Tibial nerve (tissue), 4 donors: ENCODE measurements at regions not wholly inside any gene's neighbourhood (a gene's known extent, or its start where the extent isn't known, plus 50 kb on each side); places are given as distances from the start of the nearest gene placed in this dataset.

ENCODE experiments used
- EP300 ChIP-seq, 2 donors: sonication (generic); formaldehyde crosslinking; IDR thresholded peaks; one replicate each; pipeline ENCODE4 v1.6.1; 2017; ENCODE audit warnings: antibody characterized with exemption in 2 of 2, mild to moderate bottlenecking in 1 of 2
- POLR2A ChIP-seq, 2 donors: fragments of 450-650 bp; IDR thresholded peaks; one replicate each; pipeline ENCODE4 v1.6.1; 2017; ENCODE audit warnings: antibody characterized with exemption in 2 of 2, mild to moderate bottlenecking in 2 of 2, moderate library complexity in 2 of 2
- TF ChIP-seq, protein P1 (sequence below), 5 experiments: fragments of 200-600 bp in 3 of 5; fragments of 450-650 bp in 2 of 5; sonication (generic) in 3 of 5; IDR thresholded peaks; one replicate each; pipeline ENCODE4 v1.5.1; 2016 to 2019; ENCODE audit warnings: antibody characterized with exemption in 5 of 5, mild to moderate bottlenecking in 3 of 5, moderate library complexity in 2 of 5

DNA sequence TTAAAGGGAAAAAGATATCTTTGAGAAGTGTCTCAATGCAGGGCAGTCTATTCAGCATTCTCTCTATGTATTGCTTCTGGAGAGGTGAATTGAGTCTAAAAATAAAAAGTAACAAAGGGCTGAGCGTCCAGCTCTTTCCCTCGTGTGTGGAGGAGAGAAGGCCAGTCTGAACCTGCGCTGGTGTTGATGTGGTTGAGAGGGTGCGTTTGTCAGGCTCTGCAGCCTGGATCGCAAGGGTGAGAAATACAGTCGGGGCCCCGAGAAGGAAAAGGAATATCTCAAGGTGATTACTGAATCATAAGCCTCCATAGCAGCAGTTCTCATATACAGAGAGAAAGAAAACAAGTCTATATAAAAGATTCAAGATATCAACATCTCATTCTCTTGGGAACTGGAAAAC lies 494.1 kb upstream of the MDFIC2 start:
- no peak for TF ChIP-seq EP300 (IDR thresholded peaks at IDR 0.05)
- no peak for TF ChIP-seq POLR2A (IDR thresholded peaks at IDR 0.05)
- TF ChIP-seq, protein P1, sequence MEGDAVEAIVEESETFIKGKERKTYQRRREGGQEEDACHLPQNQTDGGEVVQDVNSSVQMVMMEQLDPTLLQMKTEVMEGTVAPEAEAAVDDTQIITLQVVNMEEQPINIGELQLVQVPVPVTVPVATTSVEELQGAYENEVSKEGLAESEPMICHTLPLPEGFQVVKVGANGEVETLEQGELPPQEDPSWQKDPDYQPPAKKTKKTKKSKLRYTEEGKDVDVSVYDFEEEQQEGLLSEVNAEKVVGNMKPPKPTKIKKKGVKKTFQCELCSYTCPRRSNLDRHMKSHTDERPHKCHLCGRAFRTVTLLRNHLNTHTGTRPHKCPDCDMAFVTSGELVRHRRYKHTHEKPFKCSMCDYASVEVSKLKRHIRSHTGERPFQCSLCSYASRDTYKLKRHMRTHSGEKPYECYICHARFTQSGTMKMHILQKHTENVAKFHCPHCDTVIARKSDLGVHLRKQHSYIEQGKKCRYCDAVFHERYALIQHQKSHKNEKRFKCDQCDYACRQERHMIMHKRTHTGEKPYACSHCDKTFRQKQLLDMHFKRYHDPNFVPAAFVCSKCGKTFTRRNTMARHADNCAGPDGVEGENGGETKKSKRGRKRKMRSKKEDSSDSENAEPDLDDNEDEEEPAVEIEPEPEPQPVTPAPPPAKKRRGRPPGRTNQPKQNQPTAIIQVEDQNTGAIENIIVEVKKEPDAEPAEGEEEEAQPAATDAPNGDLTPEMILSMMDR (IDR thresholded peaks at IDR 0.05), result no peak
